ENCODE measurements at regions not wholly inside any gene's neighbourhood (a gene's known extent, or its start where the extent isn't known, plus 50 kb on each side); places are given as distances from the start of the nearest gene placed in this dataset.

GRCh38 chr15:39466750-39467105 lies 114.2 kb upstream of the THBS1 start:
- Histone ChIP-seq H3K4me3 (replicated peaks in 1 of 3; ENCODE audit: insufficient read depth in 1 of 3, low read depth in 1 of 3, low read length in 3 of 3) (no peak overlapping the region), H3K4me1 (ENCODE audit: control insufficient read depth, extremely low read depth, insufficient read depth, low read length) (peaks cover 30% of the 10 kb centered on the region), H3K79me2 (ENCODE audit: control insufficient read depth, insufficient read depth, low read length) (no peaks in the 10 kb centered on the region), H3K4me2 (ENCODE audit: insufficient read depth, low read length) (no peak overlapping the region), H3K9ac (replicated peaks; ENCODE audit: extremely low read depth, insufficient read depth, low read length) (no peak overlapping the region), H3K27me3 (ENCODE audit: control insufficient read depth in 2 of 2, insufficient read depth in 2 of 2, low read length in 2 of 2) (no peaks in the 10 kb centered on the region), H2AFZ (ENCODE audit: low read depth, low read length) (no peak overlapping the region), H3K27ac (ENCODE audit: insufficient read depth, low read depth, low read length) (no peak overlapping the region), H4K20me1 (replicated peaks; ENCODE audit: control insufficient read depth, extremely low read depth, insufficient read depth, low read length) (no peaks in the 10 kb centered on the region), H3K9me1 (replicated peaks; ENCODE audit: control insufficient read depth, extremely low read depth, insufficient read depth, low read length) (no peaks in the 10 kb centered on the region), H3K36me3 (ENCODE audit: control insufficient read depth in 2 of 2, extremely low read depth in 1 of 2, insufficient read depth in 2 of 2, low read length in 2 of 2) (no peaks in the 10 kb centered on the region), H3K9me3 (replicated peaks; ENCODE audit: control insufficient read depth, insufficient read depth, low read length) (no peaks in the 10 kb centered on the region)
- no TSS peak for BruUV-seq (replicated peaks)
- FAIRE-seq, result no peak
- TF ChIP-seq MYC (IDR thresholded peaks at IDR 0.05; ENCODE audit: low read depth, low read length), result no peak
- no peak for DNase-seq (ENCODE audit: low read depth, low spot score)
- CTCF ChIA-PET, result interaction anchor here (0.8 kb wide), 1 partner anchor 15 kb away, joined by 3 read pairs; no protein-coding TSS in a partner anchor
- intact Hi-C loops (cut with micrococcal nuclease), result no loop called here
- POLR2A ChIA-PET, result no interaction called here
- dilution Hi-C loops (cut with MboI; ENCODE audit: extremely low pct_ligation_motif_present, low sequenced_read_pairs), result no loop called here

- dilution Hi-C loops (cut with MboI; ENCODE audit: extremely low pct_ligation_motif_present, low sequenced_read_pairs), result no loop called here
- no peaks in the 10 kb centered on the region for H3K27me3 ChIP-seq (ENCODE audit: control insufficient read depth in 2 of 2, insufficient read depth in 2 of 2, low read length in 2 of 2)
- peak overlapping the region; percentile 29 for H2AFZ ChIP-seq (ENCODE audit: low read depth, low read length)
- no peaks in the 10 kb centered on the region for H4K20me1 ChIP-seq (replicated peaks; ENCODE audit: control insufficient read depth, extremely low read depth, insufficient read depth, low read length)
- peak; percentile 72 for DNase-seq (ENCODE audit: low read depth, low spot score)
- peaks cover 14% of the 10 kb centered on the region for H3K4me1 ChIP-seq (ENCODE audit: control insufficient read depth, extremely low read depth, insufficient read depth, low read length)
- no peaks in the 10 kb centered on the region for H3K36me3 ChIP-seq (ENCODE audit: control insufficient read depth in 2 of 2, extremely low read depth in 1 of 2, insufficient read depth in 2 of 2, low read length in 2 of 2)
- no peaks in the 10 kb centered on the region for H3K9me1 ChIP-seq (replicated peaks; ENCODE audit: control insufficient read depth, extremely low read depth, insufficient read depth, low read length)
- CTCF ChIA-PET, result interaction anchor here (0.9 to 2.2 kb wide), 2 partner anchors 10 to 39 kb away, joined by 3 to 7 read pairs; no protein-coding TSS in a partner anchor
- TF ChIP-seq POLR2A (IDR thresholded peaks at IDR 0.05; ENCODE audit: low read depth, low read length) (no peak), GATA2 (IDR thresholded peaks at IDR 0.05; ENCODE audit: insufficient read depth, insufficient read length, low read depth, low read length) (no peak), FOS (IDR thresholded peaks at IDR 0.05; ENCODE audit: borderline replicate concordance, insufficient read depth, low read length) (peak; percentile 56), JUN (IDR thresholded peaks at IDR 0.05; ENCODE audit: borderline replicate concordance, insufficient read depth, insufficient read length, low read depth) (no peak), EZH2 (IDR thresholded peaks at IDR 0.05; ENCODE audit: borderline replicate concordance, low read depth, low read length, severe bottlenecking) (no peak)
- H3K9ac ChIP-seq (replicated peaks; ENCODE audit: extremely low read depth, insufficient read depth, low read length), result no peak overlapping the region
- BruUV-seq (replicated peaks), result no TSS peak
- FAIRE-seq, result peak; percentile 77
- intact Hi-C loops (cut with micrococcal nuclease), result loop anchor here (1.0 kb wide), 1 partner anchor 166 kb away; no protein-coding TSS in a partner anchor
- H3K9me3 ChIP-seq (replicated peaks; ENCODE audit: control insufficient read depth, insufficient read depth, low read length), result no peaks in the 10 kb centered on the region
- no peak overlapping the region for H3K4me3 ChIP-seq (replicated peaks in 1 of 3; ENCODE audit: insufficient read depth in 1 of 3, low read depth in 1 of 3, low read length in 3 of 3)
- no peaks in the 10 kb centered on the region for H3K79me2 ChIP-seq (ENCODE audit: control insufficient read depth, insufficient read depth, low read length)
- POLR2A ChIA-PET, result no interaction called here
- peak overlapping the region; percentile 12 for H3K4me2 ChIP-seq (ENCODE audit: insufficient read depth, low read length)
- H3K27ac ChIP-seq (ENCODE audit: insufficient read depth, low read depth, low read length), result peak overlapping the region; percentile 28
Observed at GRCh38 chr15:39468331-39468730, 112.5 kb upstream of the THBS1 start.

All from endothelial cell of umbilical vein (primary cell).